HEK293T (cell line): ENCODE measurements at regions not wholly inside any gene's neighbourhood (a gene's known extent, or its start where the extent isn't known, plus 50 kb on each side); places are given as distances from the start of the nearest gene placed in this dataset.

ENCODE experiments used
- CTCF ChIA-PET: fragments of 350-600 bp; formaldehyde crosslinking; extraction: SDS; loops from one replicate; lab custom pipeline; 2021; ENCODE audit warnings: antibody characterized with exemption, inconsistent platforms; lab: Yijun Ruan, JAX
- POLR2A ChIA-PET: fragments of 350-600 bp; formaldehyde crosslinking; extraction: SDS; loops from one replicate; lab custom pipeline; 2020; ENCODE audit warnings: antibody characterized with exemption, inconsistent platforms; lab: Yijun Ruan, JAX
- DNase-seq: peaks from one replicate; pipeline ENCODE4 v3.0.0; 2012; ENCODE audit warnings: mixed read lengths; ENCODE audit errors: extremely low spot score
- ARNT ChIP-seq: fragments of 450-650 bp; IDR thresholded peaks from 2 replicates; pipeline ENCODE4 v1.6.1; 2017; ENCODE audit warnings: mild to moderate bottlenecking
- BHLHE40 ChIP-seq: fragments of 450-650 bp; IDR thresholded peaks from 2 replicates; pipeline ENCODE4 v1.6.1; 2016; ENCODE audit warnings: mild to moderate bottlenecking, moderate library complexity, borderline replicate concordance
- CTBP1 ChIP-seq: fragments of 450-650 bp; IDR thresholded peaks from 2 replicates; pipeline ENCODE4 v1.6.1; 2016; ENCODE audit warnings: borderline replicate concordance
- ELF4 ChIP-seq: fragments of 450-650 bp; IDR thresholded peaks from 2 replicates; pipeline ENCODE4 v1.6.1; 2017; ENCODE audit warnings: antibody characterized with exemption
- FOXA1 ChIP-seq: fragments of 450-650 bp; IDR thresholded peaks from 2 replicates; pipeline ENCODE4 v1.6.1; 2016; ENCODE audit warnings: mild to moderate bottlenecking
- FOXK2 ChIP-seq: fragments of 450-650 bp; IDR thresholded peaks from 2 replicates; pipeline ENCODE4 v1.6.1; 2016; ENCODE audit warnings: mild to moderate bottlenecking
- FOXM1 ChIP-seq: fragments of 450-650 bp; IDR thresholded peaks from 2 replicates; pipeline ENCODE4 v1.6.1; 2017; ENCODE audit warnings: mild to moderate bottlenecking, borderline replicate concordance
- HDGF ChIP-seq: fragments of 450-650 bp; IDR thresholded peaks from 2 replicates; pipeline ENCODE4 v1.6.1; 2017; ENCODE audit warnings: antibody characterized with exemption, borderline replicate concordance
- L3MBTL2 ChIP-seq: fragments of 450-650 bp; conservative IDR thresholded peaks from 2 replicates; pipeline ENCODE4 v1.6.1; 2016; ENCODE audit warnings: mild to moderate bottlenecking
- LEF1 ChIP-seq: fragments of 450-650 bp; IDR thresholded peaks from 2 replicates; pipeline ENCODE4 v1.6.1; 2017; ENCODE audit warnings: mild to moderate bottlenecking, borderline replicate concordance
- NFRKB ChIP-seq: fragments of 450-650 bp; IDR thresholded peaks from 2 replicates; pipeline ENCODE4 v1.6.1; 2016; ENCODE audit warnings: mild to moderate bottlenecking, moderate library complexity
- PKNOX1 ChIP-seq: fragments of 450-650 bp; IDR thresholded peaks from 2 replicates; pipeline ENCODE4 v1.6.1; 2016
- SP1 ChIP-seq: fragments of 450-650 bp; IDR thresholded peaks from 2 replicates; pipeline ENCODE4 v1.6.1; 2017
- SUZ12 ChIP-seq: fragments of 450-650 bp; IDR thresholded peaks from 2 replicates; pipeline ENCODE4 v1.6.1; 2016; ENCODE audit warnings: mild to moderate bottlenecking
- TARDBP ChIP-seq: fragments of 450-650 bp; IDR thresholded peaks from 2 replicates; pipeline ENCODE4 v1.6.1; 2016
- ZNF384 ChIP-seq: fragments of 450-650 bp; IDR thresholded peaks from 2 replicates; pipeline ENCODE4 v1.6.1; 2016

- ChIA-PET CTCF (no interaction called here), POLR2A (no interaction called here)
- TF ChIP-seq ELF4 (no peak), FOXM1 (no peak), TARDBP (no peak), NFRKB (no peak), ZNF384 (no peak), CTBP1 (no peak), BHLHE40 (no peak), LEF1 (no peak), SP1 (no peak), PKNOX1 (no peak), L3MBTL2 (no peak)
- DNase-seq: no peak
Measured at GRCh38 chr14:99029916-99030305, 242.1 kb downstream of the BCL11B start.

GRCh38 chr14:99030454-99030853, 241.5 kb downstream of the BCL11B start:
- no peak for TF ChIP-seq L3MBTL2
- no peak for TF ChIP-seq FOXA1
- no peak for TF ChIP-seq ELF4
- TF ChIP-seq ARNT: no peak
- TF ChIP-seq SUZ12: no peak
- no peak for TF ChIP-seq HDGF
- CTCF ChIA-PET: no interaction called here
- POLR2A ChIA-PET: no interaction called here
- no peak for DNase-seq

- ChIA-PET POLR2A (no interaction called here), CTCF (no interaction called here)
- TF ChIP-seq CTBP1: no peak
- DNase-seq: no peak
Measured at GRCh38 chr14:99032759-99033158, 239.2 kb downstream of the BCL11B start.

GRCh38 chr14:99033951-99034350, 238.0 kb downstream of the BCL11B start:
- no peak for DNase-seq
- TF ChIP-seq ZNF384 (no peak), LEF1 (no peak), BHLHE40 (no peak), FOXA1 (no peak), CTBP1 (no peak), NFRKB (no peak), ELF4 (no peak)
- ChIA-PET POLR2A (no interaction called here), CTCF (no interaction called here)

GRCh38 chr14:99034711-99035171, 237.3 kb downstream of the BCL11B start:
- POLR2A ChIA-PET: no interaction called here
- CTCF ChIA-PET: no interaction called here
- TF ChIP-seq CTBP1: no peak
- no peak for TF ChIP-seq L3MBTL2
- no peak for TF ChIP-seq SP1
- TF ChIP-seq BHLHE40: no peak
- no peak for TF ChIP-seq ELF4
- TF ChIP-seq NFRKB: no peak
- TF ChIP-seq ARNT: no peak
- TF ChIP-seq SUZ12: no peak
- no peak for TF ChIP-seq PKNOX1
- TF ChIP-seq TARDBP: no peak
- no peak for TF ChIP-seq FOXK2
- no peak for TF ChIP-seq FOXA1
- no peak for DNase-seq

- TF ChIP-seq BHLHE40 (no peak), ELF4 (no peak), FOXA1 (no peak), ARNT (no peak), FOXK2 (no peak), FOXM1 (no peak)
- ChIA-PET POLR2A (no interaction called here), CTCF (no interaction called here)
- DNase-seq: no peak
Measured at GRCh38 chr14:99035268-99035667, 236.7 kb downstream of the BCL11B start.

- TF ChIP-seq LEF1 (no peak), PKNOX1 (no peak), SP1 (no peak), ARNT (no peak), L3MBTL2 (no peak), SUZ12 (no peak), CTBP1 (no peak), NFRKB (no peak), FOXK2 (no peak), ZNF384 (no peak), FOXA1 (no peak), FOXM1 (no peak), ELF4 (no peak), HDGF (no peak), TARDBP (no peak), BHLHE40 (no peak)
- DNase-seq: no peak
- CTCF ChIA-PET: interaction anchor here (0.7 to 1.1 kb wide), 2 partner anchors 16 to 198 kb away, joined by 3 read pairs; no protein-coding TSS in a partner anchor
- POLR2A ChIA-PET: no interaction called here
Measured at GRCh38 chr14:99035712-99036610, 236.0 kb downstream of the BCL11B start.
